Stomach (tissue), 8 donors: ENCODE measurements at regions not wholly inside any gene's neighbourhood (a gene's known extent, or its start where the extent isn't known, plus 50 kb on each side); places are given as distances from the start of the nearest gene placed in this dataset.

Source experiments
- DNase-seq, 2 donors: peaks; one replicate each; pipeline versions ENCODE4 v3.0.0 to v3.0.0-alpha.2; 2013 to 2019
- H3K27ac ChIP-seq, 5 donors: fragments of 200-600 bp in 4 of 5; sonication (generic) in 4 of 5; one replicate each; pipeline ENCODE4 v1.5.1; 2013 to 2019; ENCODE audit warnings: mild to moderate bottlenecking in 1 of 5, moderate library complexity in 1 of 5
- H3K27me3 ChIP-seq, 3 donors: fragments of 200-600 bp; sonication (generic); one replicate each; pipeline ENCODE4 v1.5.1; 2017 to 2019; ENCODE audit warnings: mixed run types in 1 of 3
- H3K36me3 ChIP-seq, 4 donors: fragments of 200-600 bp; sonication (generic); 1 replicate in 3 of 4; 2 replicates in 1 of 4; pipeline ENCODE4 v1.5.1; 2016 to 2019
- H3K4me1 ChIP-seq, 4 donors: fragments of 200-600 bp; sonication (generic); one replicate each; pipeline ENCODE4 v1.5.1; 2016 to 2019
- H3K4me3 ChIP-seq, 4 donors: fragments of 200-600 bp; sonication (generic) in 3 of 4; one replicate each; pipeline ENCODE4 v1.5.1; 2016 to 2019; ENCODE audit warnings: mild to moderate bottlenecking in 1 of 4
- H3K9me3 ChIP-seq, 4 donors: fragments of 200-600 bp; sonication (generic); one replicate each; pipeline ENCODE4 v1.5.1; 2016 to 2019
- CTCF ChIP-seq, 7 experiments: fragments of 450-650 bp in 4 of 7; fragments of 200-600 bp in 3 of 7; sonication (generic) in 3 of 7; IDR thresholded peaks; one replicate each; pipeline ENCODE4 v1.5.1; 2016 to 2019; ENCODE audit warnings: antibody characterized with exemption in 7 of 7, control low read depth in 2 of 7, mild to moderate bottlenecking in 1 of 7
- EP300 ChIP-seq: sonication (generic); formaldehyde crosslinking; IDR thresholded peaks from one replicate; pipeline ENCODE4 v1.6.1; 2017; ENCODE audit warnings: antibody characterized with exemption
- POLR2A ChIP-seq, 4 donors: fragments of 450-650 bp; IDR thresholded peaks; one replicate each; pipeline ENCODE4 v1.6.1; 2016; ENCODE audit warnings: antibody characterized with exemption in 4 of 4, control low read depth in 2 of 4, mild to moderate bottlenecking in 1 of 4, moderate library complexity in 1 of 4
- POLR2AphosphoS5 ChIP-seq, 3 donors: sonication (generic); formaldehyde crosslinking; IDR thresholded peaks; one replicate each; pipeline ENCODE4 v1.6.1; 2016; ENCODE audit warnings: antibody characterized with exemption in 3 of 3
- WGBS, 5 donors: extraction: QIAGEN DNeasy Blood & Tissue Kit in 3 of 5; methylation state at CpG; one replicate each; pipeline versions ENCODE4 v1.1.5 to v1.1.7; 2013 to 2018; 5-methylcytosine and 5-hydroxymethylcytosine counted together
- intact Hi-C: fragments of 100-400 bp; cut with DNase I; formaldehyde crosslinking; loops from one replicate; pipeline ENCODE4 v1.15.1; 2023; ENCODE audit warnings: low total_unique reads
- donor health status: healthy with polysubstance abuse.
- donor health status: Bipolar disorder and iron deficiency.
- donor health status: healthy.

- Histone ChIP-seq H3K36me3 (no peaks in the 10 kb centered on the region), H3K27ac (no peak overlapping the region), H3K9me3 (peaks cover 0 to 21% (median 3%) of the 10 kb centered on the region in 4 donors), H3K4me3 (no peak overlapping the region), H3K4me1 (no peaks in the 10 kb centered on the region), H3K27me3 (no peaks in the 10 kb centered on the region)
- 81 to 91% (median 87%) methylated on average over 5 of the region's 5 CpGs for WGBS, 5 donors
- intact Hi-C loops, result no loop called here
- TF ChIP-seq EP300 (no peak), POLR2AphosphoS5 (IDR thresholded peaks at IDR 0.05) (no peak), CTCF (IDR thresholded peaks at IDR 0.05) (no peak), POLR2A (IDR thresholded peaks at IDR 0.05) (no peak)
- DNase-seq, result no peak
These were observed 89.4 kb upstream of the GALNT17 start for GRCh38 chr7:71042591-71042990.

GRCh38 chr7:71050492-71050891 lies 81.5 kb upstream of the GALNT17 start:
- Histone ChIP-seq H3K27ac (no peak overlapping the region), H3K27me3 (no peaks in the 10 kb centered on the region), H3K9me3 (peaks cover 6 to 56% (median 33%) of the 10 kb centered on the region in 4 donors), H3K36me3 (no peaks in the 10 kb centered on the region), H3K4me1 (no peaks in the 10 kb centered on the region), H3K4me3 (no peak overlapping the region)
- TF ChIP-seq POLR2A (IDR thresholded peaks at IDR 0.05) (no peak), POLR2AphosphoS5 (IDR thresholded peaks at IDR 0.05) (no peak), EP300 (no peak), CTCF (IDR thresholded peaks at IDR 0.05) (no peak)
- 80 to 95% (median 85%) methylated on average over 1 of the region's 1 CpG for WGBS, 5 donors
- intact Hi-C loops, result no loop called here
- DNase-seq, result no peak

- WGBS, 5 donors, result 59 to 78% (median 67%) methylated on average over 2 of the region's 2 CpGs
- no peaks in the 10 kb centered on the region for H3K4me1 ChIP-seq
- no peaks in the 10 kb centered on the region for H3K36me3 ChIP-seq
- DNase-seq, result no peak
- peaks cover 0 to 32% (median 18%) of the 10 kb centered on the region in 4 donors for H3K9me3 ChIP-seq
- no peak overlapping the region for H3K27ac ChIP-seq
- no peaks in the 10 kb centered on the region for H3K27me3 ChIP-seq
- H3K4me3 ChIP-seq, result no peak overlapping the region
- TF ChIP-seq CTCF (IDR thresholded peaks at IDR 0.05) (no peak), EP300 (no peak), POLR2A (IDR thresholded peaks at IDR 0.05) (no peak), POLR2AphosphoS5 (IDR thresholded peaks at IDR 0.05) (no peak)
- intact Hi-C loops, result no loop called here
These were observed 76.4 kb upstream of the GALNT17 start for GRCh38 chr7:71055504-71055903.

GRCh38 chr7:71077743-71078476 lies 54.0 kb upstream of the GALNT17 start:
- Histone ChIP-seq H3K27me3 (no peaks in the 10 kb centered on the region), H3K36me3 (no peaks in the 10 kb centered on the region), H3K9me3 (peaks cover 0 to 69% (median 45%) of the 10 kb centered on the region in 4 donors), H3K4me1 (no peaks in the 10 kb centered on the region), H3K4me3 (no peak overlapping the region), H3K27ac (no peak overlapping the region)
- DNase-seq, result no peak
- 89 to 94% (median 93%) methylated on average over 12 to 37 of the region's 37 CpGs for WGBS, 5 donors
- intact Hi-C loops, result no loop called here
- TF ChIP-seq POLR2AphosphoS5 (IDR thresholded peaks at IDR 0.05) (no peak), EP300 (no peak), POLR2A (IDR thresholded peaks at IDR 0.05) (no peak), CTCF (IDR thresholded peaks at IDR 0.05) (no peak)
